ENCODE measurements at regions not wholly inside any gene's neighbourhood (a gene's known extent, or its start where the extent isn't known, plus 50 kb on each side); places are given as distances from the start of the nearest gene placed in this dataset.
"Not testable (repeated sequence)": the region's sequence is repeated elsewhere in the genome, so short reads cannot be mapped to it uniquely, and the experiment has no call there.

DNA sequence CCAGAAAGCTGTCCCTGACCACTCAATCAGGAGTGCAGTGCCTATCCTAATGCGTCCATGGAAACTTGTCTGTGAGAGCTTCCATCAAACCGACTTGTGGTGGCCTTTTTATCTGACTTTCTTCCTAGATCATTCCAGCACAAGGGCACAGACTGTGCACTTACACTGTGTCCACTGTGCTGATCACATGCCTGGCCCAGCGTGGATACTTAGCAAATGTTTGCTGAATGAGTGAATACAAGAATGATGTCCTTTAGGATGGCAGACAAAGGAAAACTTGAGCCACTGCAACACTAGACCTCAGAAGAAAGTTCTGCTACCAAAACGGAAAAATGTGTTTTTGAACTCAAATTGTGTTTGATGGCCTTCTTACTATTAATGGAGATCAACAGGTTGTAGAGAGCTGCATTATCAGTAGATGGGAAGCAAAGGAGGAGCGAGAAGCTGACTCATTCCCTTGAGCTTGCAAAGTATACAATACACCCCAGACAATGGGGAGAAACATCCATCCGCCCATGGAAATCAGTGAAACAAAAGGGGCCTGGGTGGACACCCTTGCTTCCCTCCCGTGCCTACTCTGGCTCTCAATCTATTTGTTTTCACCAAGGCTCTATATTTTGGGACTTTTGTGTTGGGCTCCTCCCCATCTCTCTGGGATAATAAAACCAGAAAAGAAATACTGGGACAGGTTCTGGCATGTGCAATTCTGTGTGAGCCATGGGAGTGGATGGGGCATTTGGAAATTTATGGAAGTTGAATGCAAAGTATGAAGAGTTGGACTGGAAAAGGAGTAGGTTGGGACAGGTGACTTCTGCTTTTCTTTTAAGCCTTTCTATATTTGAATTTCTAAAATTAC is 76.2 kb upstream of the ZFAND5 start:
- DNase-seq (ENCODE audit: low read depth) = no peak

DNA sequence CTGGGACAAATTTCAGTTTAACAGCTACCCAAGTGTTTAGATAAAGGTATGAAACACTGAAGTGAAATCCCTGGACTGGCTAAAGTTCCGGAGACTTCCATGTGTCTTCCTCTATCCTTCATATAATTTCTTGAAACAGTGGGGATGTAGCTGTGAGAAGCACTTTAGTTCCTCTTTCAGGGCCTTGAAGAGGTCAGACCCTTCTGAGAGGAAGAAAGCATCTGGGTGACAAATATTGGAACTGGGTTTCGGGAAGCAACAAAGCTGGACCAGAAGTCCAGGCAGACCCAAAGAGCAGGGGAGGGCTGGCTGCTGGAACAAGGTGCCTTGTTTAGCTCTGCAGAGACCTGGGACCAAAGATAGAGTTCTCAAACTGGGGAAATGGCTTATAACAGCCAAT is 75.4 kb upstream of the ZFAND5 start:
- in situ Hi-C loops (cut with HindIII; ENCODE audit: low pct_unique_long_range_greater_than_20kb, low sequenced_read_pairs) = no loop called here
- DNase-seq (ENCODE audit: low read depth) = no peak

More for the DNA sequence above, 76.2 kb upstream of the ZFAND5 start:
- in situ Hi-C loops (cut with HindIII; ENCODE audit: low pct_unique_long_range_greater_than_20kb, low sequenced_read_pairs) = no loop called here

- peak; percentile 74 for DNase-seq (ENCODE audit: low read depth)
- in situ Hi-C loops (cut with HindIII; ENCODE audit: low pct_unique_long_range_greater_than_20kb, low sequenced_read_pairs) = not testable (repeated sequence)
These were observed 68.7 kb upstream of the ZFAND5 start for GRCh38 chr9:72433616-72434267.

DNA sequence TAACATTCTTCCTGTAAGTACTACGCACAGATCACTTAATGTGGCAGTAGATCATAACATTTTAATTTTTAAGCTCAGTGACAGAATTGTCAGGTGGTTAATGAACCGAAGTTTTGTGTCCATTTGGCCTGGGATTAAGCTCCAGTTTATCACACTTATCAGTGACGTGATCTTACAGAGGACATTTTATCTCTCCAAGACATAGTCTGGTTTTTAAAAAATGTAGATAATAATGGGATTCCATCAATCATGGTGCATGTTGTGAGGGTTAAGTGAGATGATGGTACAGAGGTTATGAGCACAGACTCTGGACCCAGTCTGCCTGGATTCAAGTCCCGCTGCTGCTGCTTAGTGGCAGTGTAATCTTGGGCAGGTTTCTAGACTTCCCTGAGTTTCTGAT is 66.0 kb upstream of the ZFAND5 start:
- peak; percentile 39 for DNase-seq (ENCODE audit: low read depth)
- in situ Hi-C loops (cut with HindIII; ENCODE audit: low pct_unique_long_range_greater_than_20kb, low sequenced_read_pairs) = no loop called here

- no peak for DNase-seq (ENCODE audit: low read depth)
These were observed 63.3 kb upstream of the ZFAND5 start for GRCh38 chr9:72428329-72428728.

GRCh38 chr9:72427801-72428200 is 62.8 kb upstream of the ZFAND5 start:
- no peak for DNase-seq (ENCODE audit: low read depth)
- in situ Hi-C loops (cut with HindIII; ENCODE audit: low pct_unique_long_range_greater_than_20kb, low sequenced_read_pairs) = no loop called here

More at GRCh38 chr9:72428329-72428728, 63.3 kb upstream of the ZFAND5 start:
- in situ Hi-C loops (cut with HindIII; ENCODE audit: low pct_unique_long_range_greater_than_20kb, low sequenced_read_pairs) = no loop called here

- in situ Hi-C loops (cut with HindIII; ENCODE audit: low pct_unique_long_range_greater_than_20kb, low sequenced_read_pairs) = no loop called here
- DNase-seq (ENCODE audit: low read depth) = no peak
These were observed 59.1 kb upstream of the ZFAND5 start for GRCh38 chr9:72424131-72424530.

DNA sequence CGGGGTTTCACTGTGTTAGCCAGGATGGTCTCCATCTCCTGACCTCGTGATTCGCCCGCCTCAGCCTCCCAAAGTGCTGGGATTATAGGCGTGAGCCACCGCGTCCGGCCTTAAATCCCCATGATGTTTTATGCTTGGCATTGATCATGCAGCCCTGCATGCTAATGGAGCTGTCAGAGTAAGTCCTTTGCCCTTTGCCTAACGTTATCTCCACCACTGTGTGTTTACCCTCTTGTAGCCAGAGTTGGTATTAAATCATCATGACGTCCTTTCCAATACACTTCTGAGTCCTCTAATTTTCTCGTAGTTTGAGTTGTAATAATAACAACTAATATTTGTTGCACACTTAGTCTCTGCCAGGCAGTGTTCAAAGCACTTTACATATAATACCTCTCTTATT is 57.2 kb upstream of the ZFAND5 start:
- in situ Hi-C loops (cut with HindIII; ENCODE audit: low pct_unique_long_range_greater_than_20kb, low sequenced_read_pairs) = no loop called here
- no peak for DNase-seq (ENCODE audit: low read depth)

DNA sequence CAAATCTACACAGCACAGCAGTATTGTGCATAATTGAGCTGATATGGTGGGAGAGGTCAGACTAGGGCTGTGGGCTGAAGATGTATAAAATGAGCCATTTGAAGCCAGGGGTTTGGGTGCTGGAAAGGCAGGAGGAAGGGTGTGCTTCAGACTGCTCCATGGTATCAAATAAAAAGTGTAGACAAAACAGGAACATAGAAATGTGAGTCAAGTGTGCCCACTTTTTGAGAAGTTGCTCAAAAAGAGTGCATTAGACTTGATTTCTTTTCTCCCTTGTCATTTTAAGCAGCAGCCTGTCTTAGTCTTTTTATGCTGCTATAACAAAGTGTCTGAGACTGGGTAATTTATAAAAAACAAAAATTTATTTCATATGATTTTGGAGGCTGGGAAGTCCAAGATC is 55.8 kb upstream of the ZFAND5 start:
- no peak for DNase-seq (ENCODE audit: low read depth)
- in situ Hi-C loops (cut with HindIII; ENCODE audit: low pct_unique_long_range_greater_than_20kb, low sequenced_read_pairs) = no loop called here

- no peak for DNase-seq (ENCODE audit: low read depth)
- in situ Hi-C loops (cut with HindIII; ENCODE audit: low pct_unique_long_range_greater_than_20kb, low sequenced_read_pairs) = no loop called here
These were observed 50.9 kb upstream of the ZFAND5 start for GRCh38 chr9:72415948-72416347.

GRCh38 chr9:72415163-72415562 is 50.2 kb upstream of the ZFAND5 start:
- DNase-seq (ENCODE audit: low read depth) = no peak
- in situ Hi-C loops (cut with HindIII; ENCODE audit: low pct_unique_long_range_greater_than_20kb, low sequenced_read_pairs) = no loop called here

Measured in Caki2 (cell line).